ENCODE measurements at regions not wholly inside any gene's neighbourhood (a gene's known extent, or its start where the extent isn't known, plus 50 kb on each side); places are given as distances from the start of the nearest gene placed in this dataset.

GRCh38 chr5:145180371-145180770 lies 654.8 kb downstream of the PRELID2 start:
- no peak for DNase-seq (ENCODE audit: low read depth)

- DNase-seq (ENCODE audit: low read depth): peak; percentile 13
These were observed 656.3 kb downstream of the PRELID2 start for GRCh38 chr5:145178641-145179523.

GRCh38 chr5:145176041-145176440 lies 659.1 kb downstream of the PRELID2 start:
- no peak for DNase-seq (ENCODE audit: low read depth)

GRCh38 chr5:145166110-145166509 lies 669.0 kb downstream of the PRELID2 start:
- no peak for DNase-seq (ENCODE audit: low read depth)

- no peak for DNase-seq (ENCODE audit: low read depth)
These were observed 671.3 kb downstream of the PRELID2 start for GRCh38 chr5:145163876-145164275.

GRCh38 chr5:145162626-145163025 lies 672.5 kb downstream of the PRELID2 start:
- DNase-seq (ENCODE audit: low read depth): no peak

GRCh38 chr5:145161391-145161790 lies 673.8 kb downstream of the PRELID2 start:
- DNase-seq (ENCODE audit: low read depth): no peak

- DNase-seq (ENCODE audit: low read depth): no peak
These were observed 674.5 kb downstream of the PRELID2 start for GRCh38 chr5:145160679-145161078.

GRCh38 chr5:145158730-145159129 lies 676.4 kb downstream of the PRELID2 start:
- no peak for DNase-seq (ENCODE audit: low read depth)

GRCh38 chr5:145157841-145158240 lies 677.3 kb downstream of the PRELID2 start:
- DNase-seq (ENCODE audit: low read depth): no peak

- no peak for DNase-seq (ENCODE audit: low read depth)
These were observed 693.6 kb downstream of the PRELID2 start for GRCh38 chr5:145141534-145141933.

GRCh38 chr5:145130996-145131395 lies 704.1 kb downstream of the PRELID2 start:
- DNase-seq (ENCODE audit: low read depth): no peak

GRCh38 chr5:145129797-145130196 lies 705.3 kb downstream of the PRELID2 start:
- no peak for DNase-seq (ENCODE audit: low read depth)

- DNase-seq (ENCODE audit: low read depth): no peak
These were observed 710.3 kb downstream of the PRELID2 start for GRCh38 chr5:145124806-145125205.

- no peak for DNase-seq (ENCODE audit: low read depth)
These were observed 716.5 kb downstream of the PRELID2 start for GRCh38 chr5:145118611-145119010.

- no peak for DNase-seq (ENCODE audit: low read depth)
These were observed 717.0 kb downstream of the PRELID2 start for GRCh38 chr5:145118127-145118526.

GRCh38 chr5:145117285-145117684 lies 717.9 kb downstream of the PRELID2 start:
- DNase-seq (ENCODE audit: low read depth): no peak

GRCh38 chr5:145111420-145111819 lies 723.7 kb downstream of the PRELID2 start:
- DNase-seq (ENCODE audit: low read depth): no peak

GRCh38 chr5:145110834-145111233 lies 724.3 kb downstream of the PRELID2 start:
- DNase-seq (ENCODE audit: low read depth): no peak

- DNase-seq (ENCODE audit: low read depth): no peak
These were observed 725.0 kb downstream of the PRELID2 start for GRCh38 chr5:145110181-145110580.

- DNase-seq (ENCODE audit: low read depth): no peak
These were observed 729.8 kb downstream of the PRELID2 start for GRCh38 chr5:145105384-145105783.

GRCh38 chr5:145104106-145104505 lies 731.0 kb downstream of the PRELID2 start:
- no peak for DNase-seq (ENCODE audit: low read depth)

GRCh38 chr5:145101246-145101645 lies 733.9 kb downstream of the PRELID2 start:
- DNase-seq (ENCODE audit: low read depth): no peak

- DNase-seq (ENCODE audit: low read depth): no peak
These were observed 745.0 kb downstream of the PRELID2 start for GRCh38 chr5:145090115-145090514.
